Stomach (tissue), 4 donors: ENCODE measurements at regions not wholly inside any gene's neighbourhood (a gene's known extent, or its start where the extent isn't known, plus 50 kb on each side); places are given as distances from the start of the nearest gene placed in this dataset.

Source experiments
- CTCF ChIP-seq, 7 experiments: fragments of 450-650 bp in 4 of 7; fragments of 200-600 bp in 3 of 7; sonication (generic) in 3 of 7; IDR thresholded peaks; one replicate each; pipeline ENCODE4 v1.5.1; 2016 to 2019; ENCODE audit warnings: antibody characterized with exemption in 7 of 7, control low read depth in 2 of 7, mild to moderate bottlenecking in 1 of 7
- EP300 ChIP-seq: sonication (generic); formaldehyde crosslinking; IDR thresholded peaks from one replicate; pipeline ENCODE4 v1.6.1; 2017; ENCODE audit warnings: antibody characterized with exemption

GRCh38 chr2:45192481-45192880, 183.2 kb upstream of the SIX2 start:
- TF ChIP-seq EP300 (no peak), CTCF (IDR thresholded peaks at IDR 0.05) (no peak)
